Type B pancreatic cell (in vitro differentiated cells): ENCODE measurements at regions not wholly inside any gene's neighbourhood (a gene's known extent, or its start where the extent isn't known, plus 50 kb on each side); places are given as distances from the start of the nearest gene placed in this dataset.

Source experiments
- DNase-seq: peaks from one replicate; pipeline ENCODE4 v3.0.0; 2021; ENCODE audit warnings: mixed read lengths; ENCODE audit not compliant: unreplicated experiment; ENCODE audit errors: extremely low spot score
- H3K27ac Mint-ChIP-seq: 2 replicates; pipeline ENCODE4 v1.8.0; 2021; ENCODE audit warnings: mild to moderate bottlenecking, mixed read lengths
- H3K27me3 Mint-ChIP-seq: 2 replicates; pipeline ENCODE4 v1.8.0; 2021; ENCODE audit warnings: mixed read lengths
- H3K36me3 Mint-ChIP-seq: 2 replicates; pipeline ENCODE4 v1.8.0; 2021; ENCODE audit warnings: mixed read lengths
- H3K4me1 Mint-ChIP-seq: one replicate; pipeline ENCODE4 v1.8.0; 2021; ENCODE audit warnings: mixed read lengths; ENCODE audit not compliant: unreplicated experiment
- H3K4me3 Mint-ChIP-seq: 2 replicates; pipeline ENCODE4 v1.8.0; 2021; ENCODE audit warnings: mild to moderate bottlenecking, mixed read lengths
- H3K9me3 Mint-ChIP-seq: 2 replicates; pipeline ENCODE4 v1.8.0; 2021; ENCODE audit warnings: mixed read lengths
- CTCF ChIP-seq: fragments of 200-600 bp; sonication (generic); conservative IDR thresholded peaks from 2 replicates; pipeline ENCODE4 v1.5.0; 2021; ENCODE audit warnings: antibody characterized with exemption, mild to moderate bottlenecking

GRCh38 chr4:78687818-78688217 lies 88.3 kb upstream of the BMP2K start:
- H3K4me3 Mint-ChIP-seq, result no peak overlapping the region
- H3K9me3 Mint-ChIP-seq, result no peaks in the 10 kb centered on the region
- H3K27ac Mint-ChIP-seq, result no peak overlapping the region
- H3K36me3 Mint-ChIP-seq, result no peaks in the 10 kb centered on the region
- TF ChIP-seq CTCF, result no peak
- no peak for DNase-seq
- no peaks in the 10 kb centered on the region for H3K4me1 Mint-ChIP-seq
- no peaks in the 10 kb centered on the region for H3K27me3 Mint-ChIP-seq

GRCh38 chr4:78688366-78688765 lies 87.8 kb upstream of the BMP2K start:
- DNase-seq, result no peak
- TF ChIP-seq CTCF, result no peak
- Mint-ChIP-seq H3K27me3 (no peaks in the 10 kb centered on the region), H3K4me3 (no peak overlapping the region), H3K4me1 (no peaks in the 10 kb centered on the region), H3K9me3 (no peaks in the 10 kb centered on the region), H3K36me3 (no peaks in the 10 kb centered on the region), H3K27ac (no peak overlapping the region)

GRCh38 chr4:78689261-78689660 lies 86.9 kb upstream of the BMP2K start:
- no peaks in the 10 kb centered on the region for H3K4me1 Mint-ChIP-seq
- no peaks in the 10 kb centered on the region for H3K9me3 Mint-ChIP-seq
- no peak overlapping the region for H3K27ac Mint-ChIP-seq
- no peaks in the 10 kb centered on the region for H3K36me3 Mint-ChIP-seq
- no peaks in the 10 kb centered on the region for H3K27me3 Mint-ChIP-seq
- DNase-seq, result no peak
- H3K4me3 Mint-ChIP-seq, result no peak overlapping the region
- no peak for TF ChIP-seq CTCF

GRCh38 chr4:78689700-78690323 lies 86.3 kb upstream of the BMP2K start:
- DNase-seq, result no peak
- H3K27me3 Mint-ChIP-seq, result no peaks in the 10 kb centered on the region
- TF ChIP-seq CTCF, result no peak
- H3K36me3 Mint-ChIP-seq, result no peaks in the 10 kb centered on the region
- no peak overlapping the region for H3K27ac Mint-ChIP-seq
- H3K9me3 Mint-ChIP-seq, result no peaks in the 10 kb centered on the region
- no peaks in the 10 kb centered on the region for H3K4me1 Mint-ChIP-seq
- no peak overlapping the region for H3K4me3 Mint-ChIP-seq

- Mint-ChIP-seq H3K4me3 (no peak overlapping the region), H3K27me3 (no peaks in the 10 kb centered on the region), H3K9me3 (no peaks in the 10 kb centered on the region), H3K36me3 (no peaks in the 10 kb centered on the region), H3K4me1 (no peaks in the 10 kb centered on the region), H3K27ac (no peak overlapping the region)
- no peak for TF ChIP-seq CTCF
- no peak for DNase-seq
Measured at GRCh38 chr4:78691334-78691754, 84.8 kb upstream of the BMP2K start.
